CD4-positive, alpha-beta T cell treated with Interleukin-2 at 100 ng/mL for 4 hours (primary cell): ENCODE measurements at regions not wholly inside any gene's neighbourhood (a gene's known extent, or its start where the extent isn't known, plus 50 kb on each side); places are given as distances from the start of the nearest gene placed in this dataset.
"Not testable (repeated sequence)": the region's sequence is repeated elsewhere in the genome, so short reads cannot be mapped to it uniquely, and the experiment has no call there.

ENCODE experiments used
- DNase-seq: peaks from one replicate; pipeline ENCODE4 v3.0.0-alpha.2; 2020; ENCODE audit warnings: low spot score

- no peak for DNase-seq
Measured at GRCh38 chr9:78438211-78438610, 141.3 kb downstream of the PSAT1 start.

DNA sequence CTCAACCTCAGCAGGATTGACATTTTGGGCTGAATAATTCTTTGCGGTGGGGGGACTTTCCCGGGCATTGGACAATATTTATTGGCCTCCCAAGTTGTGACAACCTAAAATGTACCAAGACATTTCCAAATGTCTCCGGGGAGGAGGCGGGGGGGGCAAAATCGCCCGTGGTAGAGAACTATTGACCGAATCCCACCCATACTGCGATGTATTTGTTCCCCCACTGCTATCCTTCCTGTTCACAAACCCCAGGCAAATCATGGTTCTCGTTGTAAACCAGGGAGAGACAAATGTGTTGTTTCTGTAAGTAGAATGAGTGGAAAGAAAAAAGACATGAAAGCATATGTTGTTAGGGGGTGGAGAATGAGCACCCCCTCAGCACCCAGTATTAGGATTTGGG, 141.9 kb downstream of the PSAT1 start:
- DNase-seq = no peak

DNA sequence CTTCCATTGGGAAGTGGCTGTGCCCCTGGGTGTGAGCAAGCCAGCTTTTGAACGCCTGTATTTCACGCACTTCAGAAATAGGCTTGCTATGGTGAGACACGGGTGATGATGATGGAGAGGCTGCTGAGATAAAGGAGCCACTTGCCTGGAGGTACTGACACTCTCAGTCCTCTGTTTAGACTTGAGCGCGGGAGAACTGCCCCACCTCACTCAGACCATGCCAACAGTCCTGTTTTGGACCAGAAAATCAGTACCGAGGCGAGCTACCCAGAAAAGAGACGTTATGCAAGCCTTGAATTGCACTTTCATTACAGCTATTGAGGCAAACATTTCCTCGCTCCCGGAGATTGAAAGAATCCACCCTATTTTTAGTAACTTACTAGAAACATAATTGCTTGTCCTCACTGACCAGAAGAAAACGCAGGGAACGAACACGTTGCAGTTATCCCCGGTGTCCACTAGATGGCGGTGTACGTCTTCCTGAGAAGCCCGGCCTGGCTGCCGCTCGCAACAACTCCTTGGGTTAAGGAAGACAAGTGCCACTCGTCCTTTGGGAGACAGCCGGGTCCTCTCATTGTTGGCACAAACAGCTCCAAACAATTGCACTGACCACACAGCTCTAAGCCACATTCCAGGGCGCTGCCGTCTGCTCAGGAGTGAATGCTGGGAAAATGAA, 142.4 kb downstream of the PSAT1 start:
- DNase-seq = peak; percentile 54

GRCh38 chr9:78439866-78440830, 143.2 kb downstream of the PSAT1 start:
- no peak for DNase-seq

- DNase-seq = no peak
Measured at GRCh38 chr9:78441396-78441795, 144.5 kb downstream of the PSAT1 start.

- DNase-seq = no peak
Measured at GRCh38 chr9:78441822-78442431, 145.0 kb downstream of the PSAT1 start.

- not testable (repeated sequence) for DNase-seq
Measured at GRCh38 chr9:78442577-78442976, 145.7 kb downstream of the PSAT1 start.

GRCh38 chr9:78443946-78444345, 147.0 kb downstream of the PSAT1 start:
- DNase-seq = no peak

GRCh38 chr9:78448960-78449673, 152.2 kb downstream of the PSAT1 start:
- no peak for DNase-seq

- no peak for DNase-seq
Measured at GRCh38 chr9:78453450-78453849, 156.5 kb downstream of the PSAT1 start.

DNA sequence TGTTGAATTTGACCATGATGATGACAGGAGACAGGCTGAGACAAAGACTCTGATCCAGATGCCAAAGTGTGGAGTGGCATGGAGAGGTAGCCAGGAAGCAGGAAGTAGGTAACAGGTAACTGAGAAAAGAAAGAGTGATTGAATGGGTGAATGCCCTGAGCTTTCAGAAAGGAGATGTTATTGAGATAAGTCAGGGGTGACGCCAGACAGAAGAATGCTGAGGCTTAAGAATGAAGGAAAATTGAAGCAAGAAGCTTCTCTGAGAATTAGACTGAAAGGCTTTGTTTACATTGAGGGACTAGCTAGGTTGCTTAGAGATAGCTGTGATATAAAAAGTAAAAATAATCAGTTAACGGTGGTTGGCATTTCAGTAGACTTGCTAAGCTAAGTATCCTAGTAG, 165.7 kb downstream of the PSAT1 start:
- no peak for DNase-seq

GRCh38 chr9:78463750-78464149, 166.8 kb downstream of the PSAT1 start:
- DNase-seq = no peak

- no peak for DNase-seq
Measured at GRCh38 chr9:78468231-78468630, 171.3 kb downstream of the PSAT1 start.

DNA sequence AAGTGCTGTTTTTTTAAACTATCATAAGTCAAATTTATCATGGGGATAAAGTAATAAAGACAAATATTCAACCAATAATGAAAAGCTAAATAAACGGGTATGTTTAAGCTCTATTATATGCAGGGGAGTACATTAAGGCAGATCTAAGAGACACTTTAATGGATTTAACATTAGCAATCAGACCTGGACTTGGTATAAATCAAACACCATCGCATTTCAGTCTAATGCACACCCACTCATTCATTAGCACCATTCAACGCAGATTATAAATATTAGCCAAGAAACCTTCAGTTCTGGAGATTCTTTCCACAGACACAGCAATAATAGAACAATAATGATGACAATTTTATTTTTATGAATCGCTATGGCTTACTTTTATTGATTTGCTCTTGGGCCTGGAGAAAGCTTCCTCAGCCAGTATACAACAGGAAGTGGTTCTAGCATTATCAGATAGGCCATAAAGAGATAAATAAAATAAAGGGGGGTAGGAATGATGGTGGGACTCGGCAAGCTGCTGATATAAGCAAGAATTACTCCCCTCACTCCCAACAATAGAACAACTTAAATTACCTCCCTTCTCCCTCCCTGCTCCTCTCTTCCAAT, 172.2 kb downstream of the PSAT1 start:
- no peak for DNase-seq

DNA sequence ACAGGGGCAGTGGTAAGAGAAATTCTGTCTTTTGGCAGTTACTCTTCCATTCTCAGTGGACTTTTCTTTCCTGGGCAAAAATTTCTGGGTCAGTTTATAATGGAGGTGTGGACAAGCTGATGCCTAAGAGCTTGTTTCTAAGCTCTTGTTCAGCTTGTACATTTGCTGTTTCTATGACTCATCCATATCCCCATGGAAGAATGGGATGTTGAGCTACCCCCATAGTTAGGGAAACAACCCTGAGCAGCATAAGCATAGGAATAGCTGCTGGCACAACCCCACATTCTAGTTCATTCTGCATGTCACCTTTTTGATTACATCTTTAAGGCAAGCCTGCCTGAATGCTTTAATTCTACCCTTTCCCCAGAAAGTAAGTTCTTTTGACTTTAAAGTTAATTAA, 173.3 kb downstream of the PSAT1 start:
- DNase-seq = no peak

- no peak for DNase-seq
Measured at GRCh38 chr9:78470741-78471140, 173.8 kb downstream of the PSAT1 start.

- DNase-seq = no peak
Measured at GRCh38 chr9:78472111-78472510, 175.2 kb downstream of the PSAT1 start.

DNA sequence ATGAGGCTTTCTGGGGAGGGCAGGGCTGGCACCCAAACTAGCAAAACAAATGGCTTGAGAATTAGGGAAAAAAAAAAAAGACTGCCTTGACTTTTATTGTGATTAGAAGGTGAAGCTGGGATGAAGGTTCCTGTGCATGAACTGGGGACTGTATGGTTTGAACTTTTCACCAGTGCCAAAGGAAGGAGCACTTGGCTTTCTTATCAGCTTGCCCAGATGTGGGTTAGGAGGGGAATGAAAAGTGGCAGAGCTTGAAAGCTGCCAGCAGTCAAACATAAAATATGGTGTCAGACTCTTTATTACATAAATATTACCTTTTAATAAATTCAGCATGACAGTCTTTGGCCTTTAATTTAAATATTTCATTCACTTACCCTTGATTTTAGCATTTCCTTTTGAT, 182.5 kb downstream of the PSAT1 start:
- no peak for DNase-seq

DNA sequence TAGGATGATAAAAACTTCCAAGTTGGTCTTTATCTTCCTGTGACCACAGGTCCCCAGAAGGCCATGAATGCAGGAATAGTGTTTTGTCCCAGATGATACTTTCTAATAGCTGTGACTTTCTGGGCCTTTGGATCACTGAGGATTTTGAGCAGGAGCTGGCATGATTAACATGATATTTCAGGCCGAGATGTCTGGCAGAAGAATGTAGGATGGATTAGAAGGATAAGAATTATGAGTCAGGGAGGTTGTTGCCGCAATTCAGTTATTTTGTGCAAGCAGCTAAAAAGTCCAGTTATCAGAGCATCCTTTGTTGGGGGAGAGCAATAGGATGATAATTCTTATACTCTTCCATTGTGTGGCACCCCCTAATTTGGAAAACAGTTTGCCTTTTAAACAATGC, 189.7 kb downstream of the PSAT1 start:
- DNase-seq = no peak

- DNase-seq = no peak
Measured at GRCh38 chr9:78490231-78490630, 193.3 kb downstream of the PSAT1 start.

DNA sequence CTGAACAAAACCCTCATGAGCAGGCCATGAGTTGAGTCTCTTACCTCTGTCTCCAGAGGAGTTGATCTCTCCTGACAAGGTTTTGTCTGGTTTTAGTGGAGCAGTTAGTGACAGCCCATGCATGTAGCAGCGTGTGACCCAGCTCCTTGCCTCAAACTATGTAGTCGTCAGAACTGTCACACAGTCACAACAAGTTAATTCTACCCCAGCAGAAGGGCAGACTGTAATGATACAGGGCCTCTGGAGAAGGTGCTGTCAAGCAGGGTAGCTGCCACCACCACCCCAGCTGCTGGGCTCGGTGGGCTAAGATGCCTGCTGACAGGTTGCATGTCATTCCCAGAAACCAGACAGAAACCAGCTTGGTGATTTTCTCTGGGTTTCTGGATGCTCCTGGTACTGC, 194.5 kb downstream of the PSAT1 start:
- DNase-seq = no peak
